HG03521 (cell line): ENCODE measurements at regions not wholly inside any gene's neighbourhood (a gene's known extent, or its start where the extent isn't known, plus 50 kb on each side); places are given as distances from the start of the nearest gene placed in this dataset.

Experiments
- ATAC-seq: cut with Tn5 transposase; IDR thresholded peaks from one replicate; pipeline ENCODE4 v1.9.1; 2021; ENCODE audit warnings: mild to moderate bottlenecking, moderate library complexity; ENCODE audit not compliant: unreplicated experiment

DNA sequence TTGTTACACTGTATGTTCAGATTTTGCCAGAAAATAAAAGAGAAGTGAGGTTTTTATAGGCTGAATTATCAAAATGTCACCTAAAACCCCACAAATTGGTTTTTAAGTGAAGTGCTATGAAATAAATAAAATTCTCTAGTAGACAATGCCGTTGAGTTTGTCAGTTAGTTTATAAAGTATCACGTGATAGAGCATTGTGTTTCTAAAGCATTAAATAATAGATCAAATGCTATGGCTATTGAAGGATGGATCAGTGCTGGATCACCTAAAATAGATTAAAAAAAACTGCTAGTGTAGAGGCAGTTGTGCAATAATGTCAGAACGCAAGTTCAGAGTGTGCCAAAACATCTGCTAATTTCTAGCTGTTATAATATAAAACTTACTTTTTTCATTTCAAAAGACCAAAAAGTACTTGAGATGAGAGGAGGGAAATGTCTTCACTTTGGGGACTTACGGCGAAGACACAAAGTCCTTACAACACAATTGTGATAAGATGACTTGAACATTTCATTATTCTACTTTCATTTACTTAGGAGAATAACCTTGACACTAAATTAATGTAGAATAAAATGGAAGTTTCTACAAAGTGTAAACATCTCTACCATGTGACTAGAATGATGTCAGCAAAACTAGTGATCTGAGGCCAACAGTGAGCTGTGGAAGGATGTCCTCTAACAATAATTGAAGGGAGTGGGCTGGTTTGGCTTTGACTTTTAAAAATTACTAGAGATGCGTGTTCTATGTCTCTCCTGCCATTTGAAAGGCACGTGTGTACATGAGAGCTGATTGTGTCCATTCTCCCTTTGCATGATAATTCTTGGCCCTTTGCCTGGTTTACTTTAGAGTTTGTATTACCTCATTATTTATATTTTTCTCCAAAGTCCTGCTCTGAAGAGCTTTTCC, 154.4 kb upstream of the PDE3A start:
- no peak for ATAC-seq

DNA sequence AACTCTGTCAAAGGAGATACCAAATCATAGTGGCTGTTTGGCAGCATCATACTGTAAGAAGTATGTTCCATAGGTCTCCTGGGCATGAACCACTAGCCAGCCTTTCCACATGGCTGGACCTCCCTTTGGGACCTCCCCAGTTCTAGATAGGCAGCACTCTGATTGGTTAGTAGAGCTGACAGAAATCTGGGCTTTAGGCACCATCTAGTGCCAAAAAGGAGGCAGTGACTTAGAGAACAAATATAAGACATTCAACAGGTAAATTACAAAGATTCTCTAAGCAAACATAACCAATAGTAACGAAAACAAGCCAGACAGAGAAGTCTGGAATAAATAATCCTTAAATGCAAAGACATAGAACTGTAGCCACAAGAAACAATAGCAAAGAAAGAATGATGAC, 148.0 kb upstream of the PDE3A start:
- ATAC-seq: no peak

DNA sequence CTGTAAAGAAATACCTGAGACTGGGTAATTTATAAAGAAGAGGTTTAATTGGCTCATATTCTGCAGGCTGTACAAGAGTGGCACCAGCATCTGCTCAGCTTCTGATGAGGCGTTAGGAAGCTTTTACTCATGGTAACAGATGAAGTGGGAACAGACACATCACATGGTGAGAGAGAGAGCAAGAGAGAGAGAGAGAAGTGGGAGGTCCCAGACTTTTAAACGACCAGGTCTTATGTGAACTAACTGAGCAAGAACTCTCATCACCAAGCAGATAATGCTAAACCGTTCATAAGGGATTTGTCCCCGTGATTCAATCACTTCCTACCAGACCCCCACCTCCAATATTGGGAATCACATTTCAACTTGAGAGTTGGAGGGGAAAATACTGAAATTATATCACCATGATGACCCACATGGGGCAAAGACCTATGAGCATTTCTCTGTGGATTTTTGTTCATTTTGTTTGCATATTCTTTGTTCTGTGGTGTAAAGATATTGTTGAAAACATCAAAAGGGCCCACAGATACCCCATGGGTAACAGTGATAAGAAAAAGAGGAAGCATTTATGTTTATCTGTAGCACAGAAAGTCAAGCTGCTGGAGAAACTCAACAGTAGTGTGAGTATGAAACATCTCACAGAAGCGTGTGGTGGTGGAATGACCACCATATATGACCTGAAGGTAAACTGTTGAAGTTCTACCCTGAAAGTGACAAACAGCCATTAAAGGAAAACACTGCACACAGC, 135.2 kb upstream of the PDE3A start:
- ATAC-seq: no peak

DNA sequence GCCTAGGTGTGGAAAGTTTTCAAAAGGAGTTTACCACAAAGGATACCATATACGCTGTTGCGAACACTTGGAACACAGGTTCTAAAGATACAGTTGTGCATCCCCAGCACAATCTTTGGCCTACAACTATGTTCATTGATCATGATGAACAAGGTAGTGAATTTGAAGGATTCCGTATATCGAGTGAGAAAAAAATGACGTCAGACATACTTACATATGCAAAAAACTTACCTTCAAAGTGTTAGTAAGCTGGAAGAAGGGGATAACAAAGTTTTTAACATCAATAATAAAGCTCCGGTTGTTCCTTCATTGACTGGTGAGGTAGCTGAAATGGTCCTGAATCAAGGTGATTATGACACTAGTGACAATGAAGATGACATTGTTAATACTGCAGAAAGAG, 133.9 kb upstream of the PDE3A start:
- ATAC-seq: no peak

DNA sequence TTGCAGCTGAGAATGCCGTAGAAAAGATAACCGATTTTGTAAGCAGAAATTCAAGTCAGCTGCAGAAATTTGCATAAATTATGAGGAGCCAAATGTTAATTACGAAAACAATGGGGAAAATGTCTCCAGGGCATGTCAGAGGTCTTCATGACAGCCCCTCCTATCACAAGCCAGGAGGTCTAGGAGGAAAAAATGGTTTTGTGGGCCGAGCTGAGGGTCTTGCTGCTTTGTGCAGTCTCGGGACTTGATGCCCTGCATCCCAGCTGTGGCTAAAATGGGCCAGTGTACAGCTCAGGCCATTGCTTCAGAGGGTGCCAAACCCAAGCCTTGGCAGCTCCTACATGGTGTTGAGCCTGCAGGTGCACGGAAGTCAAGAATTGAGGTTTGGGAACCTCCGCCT, 131.2 kb upstream of the PDE3A start:
- no peak for ATAC-seq

DNA sequence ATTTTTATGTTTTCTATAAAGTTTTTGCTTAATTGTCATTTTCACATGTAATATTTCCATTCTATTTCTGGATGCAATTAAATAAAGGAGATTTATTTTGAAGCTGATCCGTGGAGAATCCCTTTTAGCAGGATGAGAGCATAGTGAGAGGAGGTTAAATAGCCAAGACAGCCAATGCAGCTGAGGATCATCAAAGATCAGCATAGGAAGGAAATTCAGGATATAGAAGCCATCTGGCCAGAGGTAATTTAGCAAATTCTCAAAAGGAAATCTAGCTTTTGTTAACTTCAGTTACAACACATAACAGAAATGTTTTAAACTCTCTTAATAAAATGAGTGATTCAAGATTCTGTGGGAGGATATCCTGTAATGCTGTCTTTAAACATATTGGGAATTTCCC, 122.8 kb upstream of the PDE3A start:
- no peak for ATAC-seq

DNA sequence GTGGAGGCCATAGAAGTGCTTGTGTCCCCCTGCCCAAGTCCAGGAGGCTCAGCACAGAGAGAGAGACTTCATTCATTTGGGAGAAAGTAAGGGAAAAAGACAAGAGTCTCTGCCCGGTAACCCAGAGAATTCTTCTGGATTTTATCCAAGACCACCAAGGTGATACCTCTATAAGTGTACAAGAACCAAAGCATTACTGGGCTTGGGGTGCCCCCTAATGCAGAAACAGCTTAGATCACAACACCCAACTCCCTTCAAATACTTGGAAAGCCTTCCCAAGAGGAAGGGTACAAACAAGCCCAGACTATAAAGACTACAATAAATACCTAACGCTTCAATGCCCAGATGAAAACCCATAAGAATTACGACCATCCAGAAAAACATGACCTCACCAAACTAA, 119.7 kb upstream of the PDE3A start:
- ATAC-seq: no peak

DNA sequence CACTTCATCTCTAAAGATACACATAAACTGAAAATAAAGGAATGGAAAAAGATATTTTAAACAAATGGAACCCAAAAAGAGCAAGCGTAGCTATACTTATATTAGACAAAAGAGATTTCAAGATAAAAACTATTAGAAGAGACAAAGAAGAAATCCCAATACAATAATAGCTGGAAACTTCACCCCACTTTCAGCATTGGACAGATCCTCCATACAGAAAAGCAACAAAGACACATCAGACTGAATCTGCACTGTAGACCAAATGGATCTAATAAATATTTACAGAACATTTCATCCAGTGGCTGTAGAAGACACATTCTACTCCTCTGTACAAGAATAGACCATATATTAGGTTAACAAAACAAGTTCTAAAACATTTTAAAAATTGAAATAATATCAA, 117.6 kb upstream of the PDE3A start:
- ATAC-seq: no peak

DNA sequence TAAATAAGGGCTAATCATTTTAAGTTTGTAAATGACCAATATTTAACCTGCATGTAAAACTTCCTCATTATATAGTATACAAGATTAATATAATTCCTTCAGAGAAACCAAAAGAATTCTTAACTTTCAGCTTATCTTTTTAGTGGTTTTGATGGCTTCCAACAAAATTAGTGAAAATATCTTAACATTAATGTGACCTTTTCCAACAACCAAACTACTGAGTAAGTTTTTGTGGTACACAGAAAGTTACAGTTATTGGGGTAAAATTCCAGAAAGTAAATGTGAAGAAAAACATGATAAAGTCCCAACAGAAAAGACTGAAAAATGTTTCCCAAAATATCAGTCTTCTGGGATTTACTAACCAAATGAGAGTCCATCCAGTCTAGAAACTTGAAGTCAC, 111.0 kb upstream of the PDE3A start:
- no peak for ATAC-seq

DNA sequence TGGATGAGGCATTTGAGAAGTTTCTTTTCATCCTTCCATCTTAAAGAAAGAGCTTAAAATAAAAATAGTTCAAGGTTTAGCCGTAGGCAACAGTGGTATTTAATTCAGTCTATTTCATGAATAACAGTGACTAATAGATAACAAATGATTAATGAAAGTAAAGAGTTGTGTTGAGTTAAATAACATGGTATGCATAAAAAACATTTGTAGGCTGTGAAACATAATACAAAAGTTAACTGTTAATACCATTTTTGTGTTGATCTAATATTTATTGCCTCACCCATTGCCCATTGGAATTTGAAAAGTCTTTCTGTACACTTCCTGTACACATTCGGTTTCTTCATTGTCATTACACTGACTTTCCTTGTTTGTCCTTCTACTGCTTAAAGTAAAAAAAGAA, 108.6 kb upstream of the PDE3A start:
- no peak for ATAC-seq

DNA sequence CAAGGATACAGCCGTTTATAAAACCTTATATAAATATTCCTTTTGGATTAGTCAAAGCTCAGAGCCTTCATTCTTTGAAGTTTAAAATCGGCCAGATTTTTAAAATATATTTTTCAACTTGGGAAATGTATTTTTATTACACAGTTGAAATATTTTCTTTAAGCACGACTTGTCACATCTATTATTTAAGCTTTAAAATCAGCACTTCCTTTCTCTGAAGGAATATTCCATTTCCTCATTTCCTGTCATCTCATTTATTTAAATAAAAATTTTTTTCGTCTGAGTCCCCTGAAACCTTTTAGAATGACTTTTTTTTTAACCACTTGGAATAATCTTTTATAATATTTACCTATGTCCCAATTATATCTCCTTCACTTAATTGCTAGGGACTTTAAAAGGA, 107.5 kb upstream of the PDE3A start:
- no peak for ATAC-seq

DNA sequence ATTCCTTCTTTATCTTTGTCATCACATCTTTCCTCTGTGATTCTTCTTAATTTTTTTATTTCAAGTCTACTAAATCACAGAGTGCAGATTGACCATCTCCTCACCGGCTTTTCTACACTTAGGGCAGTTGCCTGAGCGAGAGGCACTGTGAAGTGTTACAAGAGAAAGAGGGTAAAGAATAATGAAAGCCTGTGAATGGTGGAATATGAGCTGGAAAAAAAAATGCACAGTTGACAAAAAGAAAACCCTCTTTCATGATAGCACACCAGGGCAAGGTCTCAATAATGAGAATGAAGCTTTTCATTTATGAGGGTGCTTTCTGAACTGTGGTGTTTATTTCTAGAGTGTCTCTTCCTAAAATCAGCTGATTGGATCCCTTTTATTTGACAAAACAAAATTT, 106.2 kb upstream of the PDE3A start:
- ATAC-seq: no peak

DNA sequence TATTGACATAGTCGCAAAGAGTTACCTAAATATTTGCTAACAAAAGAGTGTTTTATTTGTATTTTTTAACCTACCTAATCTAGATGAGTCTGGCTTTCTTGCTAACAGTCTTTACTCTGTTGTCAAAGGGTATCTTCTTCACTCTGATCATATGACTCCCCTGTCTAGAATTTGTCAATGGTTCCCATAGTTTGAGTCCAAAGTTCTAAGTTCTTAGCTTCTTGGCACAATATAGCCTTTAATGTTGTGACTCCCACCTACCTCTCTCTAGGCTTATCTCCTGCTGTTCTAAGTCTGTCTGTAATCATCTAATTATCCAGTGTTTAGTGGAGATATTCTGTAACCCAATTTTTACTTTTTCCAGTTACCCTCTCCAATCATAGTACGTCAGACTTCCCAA, 104.3 kb upstream of the PDE3A start:
- no peak for ATAC-seq

DNA sequence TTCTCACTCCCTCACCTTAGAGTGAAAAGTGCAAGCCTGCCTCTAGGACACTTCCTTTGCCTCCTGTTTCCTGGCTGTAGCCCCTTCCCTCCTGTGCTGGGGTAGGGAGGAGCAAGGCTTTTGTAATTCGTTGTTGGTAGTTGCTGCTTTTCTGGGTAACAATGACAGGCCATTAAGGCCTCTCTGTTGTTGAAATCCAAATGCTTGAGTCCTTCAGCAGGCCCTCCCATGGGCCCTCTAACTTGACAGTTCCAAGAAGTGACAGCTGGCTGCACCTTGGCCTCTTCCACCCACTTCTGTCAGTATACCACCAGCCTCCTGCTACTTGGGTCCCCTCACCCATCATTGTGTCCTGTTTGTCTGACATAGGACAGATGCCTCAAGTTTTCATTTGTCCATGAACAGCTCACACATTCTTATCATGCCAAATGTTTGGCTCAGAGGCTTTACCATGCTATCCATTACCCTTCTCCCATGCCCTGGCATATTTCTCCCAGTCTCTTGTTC, 103.7 kb upstream of the PDE3A start:
- no peak for ATAC-seq

DNA sequence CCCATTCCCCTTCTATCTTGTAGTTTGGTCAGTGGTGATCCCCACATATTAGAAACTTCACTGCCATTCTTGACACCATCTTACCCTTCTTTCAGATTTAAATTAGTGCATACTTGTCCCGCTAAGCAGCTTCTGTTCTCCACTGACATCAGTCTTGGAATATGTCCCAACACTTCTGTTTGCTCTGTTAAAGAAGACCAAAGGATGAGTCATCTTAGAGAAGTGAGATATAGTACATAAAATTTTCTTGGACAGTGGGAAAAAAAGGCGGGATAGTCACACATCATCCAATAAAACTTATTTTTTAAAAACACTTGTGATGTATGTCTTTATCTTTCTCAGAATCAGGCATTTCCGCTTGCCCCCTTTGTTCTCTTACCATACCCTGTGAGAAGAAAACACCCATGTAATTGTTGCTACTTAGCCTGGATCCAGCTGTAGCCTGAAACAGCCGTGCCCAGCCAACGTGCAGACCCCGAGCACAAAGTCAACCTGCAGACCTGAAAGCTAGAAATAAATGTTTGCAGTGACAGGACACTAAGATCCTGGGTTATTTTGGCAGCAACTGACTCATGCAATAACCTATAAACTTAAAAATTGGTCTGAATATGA, 100.1 kb upstream of the PDE3A start:
- no peak for ATAC-seq

DNA sequence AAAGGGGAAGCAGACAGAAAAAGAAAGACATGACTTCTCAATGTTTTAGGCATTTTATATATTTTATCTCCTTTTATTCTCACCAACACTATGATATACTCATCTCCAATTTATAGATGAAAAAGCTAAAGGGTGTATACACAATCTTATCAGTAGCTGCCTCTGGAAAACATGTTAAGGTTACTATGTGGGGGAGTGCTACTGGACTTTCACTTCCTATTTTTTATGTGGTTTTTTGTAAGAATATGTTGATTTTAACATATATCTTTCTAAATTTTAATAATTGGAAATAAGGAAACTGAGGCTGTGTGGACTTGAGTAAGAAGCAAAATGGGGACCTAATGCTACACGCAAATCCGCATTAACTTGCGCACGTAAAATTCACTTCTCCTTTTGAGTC, 99.6 kb upstream of the PDE3A start:
- ATAC-seq: no peak

DNA sequence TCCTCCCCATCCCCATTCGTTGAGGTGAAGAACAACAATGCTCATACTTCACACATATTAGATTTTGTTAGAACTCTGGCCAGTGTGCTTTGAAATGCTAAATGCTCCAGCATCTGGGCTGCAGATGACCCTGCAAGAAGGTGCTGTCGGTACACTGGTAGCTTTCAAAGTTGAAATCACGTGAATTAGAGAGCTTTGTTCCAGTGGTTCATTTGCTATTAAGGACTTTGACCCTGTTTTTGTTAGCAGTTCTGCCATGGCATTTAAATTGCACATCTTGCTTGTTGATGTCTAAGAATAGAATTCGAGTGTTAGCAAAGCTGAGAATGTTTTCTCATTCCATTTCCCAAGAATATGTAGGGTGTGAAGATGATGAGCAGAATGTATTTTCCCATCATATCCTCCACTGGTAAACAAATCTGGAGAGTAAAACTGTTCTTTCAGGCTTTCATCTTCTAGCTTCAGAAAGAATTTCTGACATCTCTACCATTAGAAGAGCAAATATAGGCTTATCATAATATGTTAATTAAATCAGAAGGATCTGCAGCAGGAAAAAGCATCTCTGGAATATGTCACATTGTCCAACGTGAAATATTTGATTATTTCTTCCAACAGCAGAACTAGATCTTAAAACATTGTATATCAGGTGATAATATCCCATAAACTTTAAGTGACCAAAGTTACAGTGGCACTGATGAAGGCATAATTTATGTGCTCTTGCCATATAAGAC, 98.8 kb upstream of the PDE3A start:
- ATAC-seq: no peak

DNA sequence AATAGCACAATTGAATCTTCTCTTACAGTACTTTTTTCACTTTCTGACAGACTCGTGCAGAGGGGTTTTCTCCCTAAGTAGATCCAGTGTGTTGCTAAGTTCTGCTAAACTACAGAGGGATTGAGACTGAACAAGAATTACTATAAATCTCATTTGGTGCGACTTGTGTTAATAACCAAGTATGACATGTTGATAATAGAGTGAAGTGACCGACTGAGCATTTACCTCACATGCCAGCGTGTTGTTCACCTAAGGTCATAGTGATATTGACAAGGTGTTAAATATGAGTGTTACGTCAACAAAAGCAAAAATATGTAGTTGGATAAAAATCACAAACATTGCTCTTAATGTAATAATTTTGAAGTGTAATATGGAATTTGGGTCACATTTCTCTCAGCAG, 97.8 kb upstream of the PDE3A start:
- ATAC-seq: no peak

DNA sequence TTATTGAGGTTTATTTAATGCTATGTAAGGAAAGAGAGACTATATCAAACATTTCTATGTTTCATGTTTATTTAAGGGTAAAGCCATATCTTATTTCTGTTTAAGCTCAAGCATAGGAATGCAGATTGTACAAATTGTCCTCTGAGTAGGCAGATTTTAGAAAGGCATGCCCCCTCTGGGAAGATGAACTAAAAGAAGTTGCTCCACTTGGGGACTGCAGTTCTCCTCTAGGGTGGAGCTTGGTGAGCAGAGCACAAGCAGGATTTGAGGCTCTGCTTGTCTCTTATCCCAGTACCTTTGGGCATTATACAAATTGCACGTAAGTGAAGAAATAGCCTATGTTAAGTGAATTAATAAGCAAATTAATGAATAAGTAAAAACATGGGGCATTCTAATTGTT, 96.2 kb upstream of the PDE3A start:
- ATAC-seq: no peak

DNA sequence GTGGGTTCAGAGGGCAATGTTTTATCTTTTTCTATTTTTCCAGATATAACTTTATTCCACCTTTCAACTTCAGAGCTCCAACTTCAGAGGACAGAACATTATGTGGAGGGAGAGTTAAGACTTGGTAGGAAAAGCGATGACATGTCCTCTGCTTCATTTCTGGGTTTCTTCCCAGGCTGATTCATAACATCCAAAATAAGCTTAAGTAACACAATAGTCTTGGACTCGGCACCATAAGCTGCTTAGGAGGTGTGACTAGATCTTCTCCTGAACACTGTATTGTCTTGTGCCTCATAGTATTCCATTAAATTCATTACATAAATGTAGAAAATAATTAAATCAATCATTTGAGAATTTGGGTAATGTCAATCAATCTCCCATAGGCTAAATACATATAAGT, 95.5 kb upstream of the PDE3A start:
- no peak for ATAC-seq

DNA sequence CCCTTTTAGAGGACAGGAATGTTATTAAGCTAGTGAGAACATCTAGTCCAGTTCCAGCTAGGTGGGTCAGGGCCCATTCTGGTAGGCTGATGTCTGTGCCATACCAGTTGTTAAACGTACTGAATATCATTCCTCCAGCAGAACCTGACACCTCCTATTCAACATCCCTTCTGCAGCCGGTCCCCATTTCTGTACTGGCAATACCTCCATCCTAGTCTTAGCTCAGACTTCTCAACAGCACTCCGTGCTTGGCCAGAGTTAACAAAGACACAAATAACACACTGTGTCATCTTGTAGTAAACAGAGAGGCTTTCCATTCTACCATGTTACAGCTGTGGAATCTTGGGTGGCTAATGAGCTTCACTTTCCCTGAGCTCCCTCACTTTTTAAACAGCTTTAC, 94.3 kb upstream of the PDE3A start:
- no peak for ATAC-seq
